Activated CD4-positive, alpha-beta T cell treated with anti-CD3 and anti-CD28 coated beads, Interleukin-2, amount 10 ng/mL, durations not matched to agents 24 days and 14 days (primary cell): ENCODE measurements at regions not wholly inside any gene's neighbourhood (a gene's known extent, or its start where the extent isn't known, plus 50 kb on each side); places are given as distances from the start of the nearest gene placed in this dataset.
A peak's percentile ranks its signal among the peaks of the same experiment; 100 is the strongest.
"Not testable (repeated sequence)": the region's sequence is repeated elsewhere in the genome, so short reads cannot be mapped to it uniquely, and the experiment has no call there.

Source experiments
- DNase-seq: peaks from one replicate; pipeline ENCODE4 v3.0.0; 2022
- H3K27ac Mint-ChIP-seq: one replicate; pipeline ENCODE4 v1.8.0; 2022; ENCODE audit warnings: mild to moderate bottlenecking, mixed read lengths
- H3K27me3 Mint-ChIP-seq: one replicate; pipeline ENCODE4 v1.8.0; 2022; ENCODE audit warnings: mixed read lengths
- H3K36me3 Mint-ChIP-seq: one replicate; pipeline ENCODE4 v1.8.0; 2022; ENCODE audit warnings: low read depth, mild to moderate bottlenecking, mixed read lengths
- H3K4me1 Mint-ChIP-seq: one replicate; pipeline ENCODE4 v1.8.0; 2021; ENCODE audit warnings: mixed read lengths
- H3K4me3 Mint-ChIP-seq: one replicate; pipeline ENCODE4 v1.8.0; 2022; ENCODE audit warnings: mild to moderate bottlenecking, moderate library complexity, mixed read lengths
- H3K9me3 Mint-ChIP-seq: one replicate; pipeline ENCODE4 v1.8.0; 2021; ENCODE audit warnings: mixed read lengths
- intact Hi-C: fragments of 100-400 bp; cut with micrococcal nuclease; formaldehyde crosslinking; loops from one replicate; pipeline ENCODE4 v1.15.1; 2023

- no peaks in the 10 kb centered on the region for H3K36me3 Mint-ChIP-seq
Observed at GRCh38 chr3:6739288-6739687, 121.6 kb upstream of the GRM7 start.

DNA sequence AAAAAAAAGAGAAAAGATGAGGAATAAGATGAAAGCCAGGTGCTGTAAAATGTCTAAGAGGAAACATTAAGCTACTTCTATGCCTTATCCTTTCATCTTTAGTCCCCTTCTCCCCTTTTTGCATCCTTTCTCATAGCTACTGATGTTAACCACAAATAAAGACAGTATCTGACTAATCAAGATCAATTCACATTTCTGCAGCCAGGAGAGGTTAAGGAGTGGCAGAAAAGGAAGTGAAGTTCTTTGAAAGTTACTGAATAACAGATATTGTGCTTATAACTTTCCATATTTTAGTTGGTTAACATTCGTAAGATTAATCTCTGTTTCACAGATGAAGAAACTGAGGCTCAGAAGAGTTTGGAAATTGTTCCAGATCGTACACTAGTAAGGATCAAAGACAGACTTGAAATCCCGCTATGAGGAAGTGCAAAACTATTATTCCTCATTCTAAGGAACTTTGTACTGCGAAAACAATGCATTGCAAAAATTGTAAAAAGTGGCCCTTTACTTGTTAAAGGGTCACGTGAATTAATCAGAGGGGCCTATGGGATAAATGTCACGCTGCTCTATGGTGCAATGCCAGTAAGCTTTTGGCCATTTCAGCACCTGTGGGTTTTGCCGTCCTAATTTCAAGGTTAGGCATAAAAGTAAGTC is 117.7 kb upstream of the GRM7 start:
- Mint-ChIP-seq H3K27me3 (no peaks in the 10 kb centered on the region), H3K27ac (no peak overlapping the region), H3K4me3 (no peak overlapping the region), H3K4me1 (no peaks in the 10 kb centered on the region), H3K36me3 (no peaks in the 10 kb centered on the region), H3K9me3 (no peaks in the 10 kb centered on the region)
- intact Hi-C loops, result no loop called here
- no peak for DNase-seq

More at GRCh38 chr3:6739288-6739687, 121.6 kb upstream of the GRM7 start:
- peaks cover 1% of the 10 kb centered on the region for H3K9me3 Mint-ChIP-seq
- H3K4me1 Mint-ChIP-seq, result no peaks in the 10 kb centered on the region
- no peaks in the 10 kb centered on the region for H3K27me3 Mint-ChIP-seq
- H3K4me3 Mint-ChIP-seq, result no peak overlapping the region
- intact Hi-C loops, result no loop called here
- H3K27ac Mint-ChIP-seq, result no peak overlapping the region
- no peak for DNase-seq

- Mint-ChIP-seq H3K36me3 (no peaks in the 10 kb centered on the region), H3K27ac (no peak overlapping the region)
Observed at GRCh38 chr3:6746443-6746842, 114.5 kb upstream of the GRM7 start.

GRCh38 chr3:6747017-6747416 is 113.9 kb upstream of the GRM7 start:
- Mint-ChIP-seq H3K27me3 (no peaks in the 10 kb centered on the region), H3K27ac (no peak overlapping the region), H3K9me3 (no peaks in the 10 kb centered on the region), H3K4me3 (no peak overlapping the region), H3K36me3 (no peaks in the 10 kb centered on the region), H3K4me1 (no peaks in the 10 kb centered on the region)
- DNase-seq, result no peak
- intact Hi-C loops, result no loop called here

More at GRCh38 chr3:6746443-6746842, 114.5 kb upstream of the GRM7 start:
- Mint-ChIP-seq H3K9me3 (no peaks in the 10 kb centered on the region), H3K4me3 (no peak overlapping the region), H3K27me3 (no peaks in the 10 kb centered on the region), H3K4me1 (no peaks in the 10 kb centered on the region)
- intact Hi-C loops, result no loop called here
- no peak for DNase-seq

- Mint-ChIP-seq H3K27ac (no peak overlapping the region), H3K4me3 (no peak overlapping the region), H3K4me1 (no peaks in the 10 kb centered on the region), H3K36me3 (no peaks in the 10 kb centered on the region), H3K9me3 (no peaks in the 10 kb centered on the region), H3K27me3 (no peaks in the 10 kb centered on the region)
- DNase-seq, result no peak
- intact Hi-C loops, result no loop called here
Observed at GRCh38 chr3:6750782-6751181, 110.1 kb upstream of the GRM7 start.

DNA sequence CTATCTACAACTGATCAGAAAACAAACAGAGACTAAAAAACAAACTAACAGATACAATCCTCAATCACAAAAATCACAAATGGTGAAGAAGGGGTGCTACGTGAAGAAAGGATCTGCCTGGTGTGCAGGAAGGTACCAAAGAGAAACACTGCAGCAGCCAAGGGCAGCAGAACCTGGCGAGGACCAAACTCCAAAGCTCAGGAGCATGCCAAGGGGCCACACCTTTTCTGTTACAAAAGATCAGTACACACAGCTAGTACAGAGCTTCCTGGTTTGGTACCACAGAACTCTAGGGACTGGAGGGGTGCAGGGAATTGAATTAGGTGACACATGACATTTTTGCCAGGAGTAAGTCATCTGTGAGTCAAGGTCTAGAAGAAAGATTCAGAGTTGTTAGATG is 107.4 kb upstream of the GRM7 start:
- H3K9me3 Mint-ChIP-seq, result peaks cover 3% of the 10 kb centered on the region
- H3K27ac Mint-ChIP-seq, result no peak overlapping the region
- no peak for DNase-seq
- no peaks in the 10 kb centered on the region for H3K36me3 Mint-ChIP-seq
- no peaks in the 10 kb centered on the region for H3K4me1 Mint-ChIP-seq
- H3K27me3 Mint-ChIP-seq, result no peaks in the 10 kb centered on the region
- H3K4me3 Mint-ChIP-seq, result no peak overlapping the region
- intact Hi-C loops, result no loop called here

DNA sequence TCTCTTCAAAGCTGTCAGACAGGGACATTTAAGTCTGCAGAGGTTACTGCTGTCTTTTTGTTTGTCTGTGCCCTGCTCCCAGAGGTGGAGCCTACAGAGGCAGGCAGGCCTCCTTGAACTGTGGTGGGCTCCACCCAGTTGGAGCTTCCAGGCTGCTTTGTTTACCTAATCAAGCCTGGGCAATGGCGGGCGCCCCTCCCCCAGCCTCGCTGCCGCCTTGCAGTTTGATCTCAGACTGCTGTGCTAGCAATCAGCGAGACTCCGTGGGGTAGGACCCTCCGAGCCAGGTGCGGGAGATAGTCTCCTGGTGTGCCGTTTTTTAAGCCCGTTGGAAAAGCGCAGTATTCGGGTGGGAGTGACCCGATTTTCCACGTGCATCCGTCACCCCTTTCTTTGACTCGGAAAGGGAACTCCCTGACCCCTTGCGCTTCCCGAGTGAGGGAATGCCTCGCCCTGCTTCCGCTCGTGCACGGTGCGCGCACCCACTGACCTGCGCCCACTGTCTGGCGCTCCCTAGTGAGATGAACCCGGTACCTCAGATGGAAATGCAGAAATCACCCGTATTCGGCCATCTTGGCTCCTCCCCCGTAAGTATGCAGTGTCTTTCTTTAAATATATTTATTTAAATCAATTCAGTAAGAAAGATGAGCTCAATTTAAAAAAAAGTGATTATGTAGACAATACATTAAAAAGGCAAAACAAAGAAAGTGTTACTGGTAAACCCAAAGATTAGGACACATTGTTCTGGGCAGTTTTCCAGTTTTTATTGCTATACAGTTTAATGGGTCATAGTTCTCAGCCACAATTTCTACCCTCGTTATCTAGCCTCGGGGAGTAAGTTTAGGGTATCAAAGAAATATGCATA is 91.2 kb upstream of the GRM7 start:
- H3K27me3 Mint-ChIP-seq, DNase-seq, H3K27ac Mint-ChIP-seq, H3K4me1 Mint-ChIP-seq, intact Hi-C loops, H3K9me3 Mint-ChIP-seq, H3K4me3 Mint-ChIP-seq, H3K36me3 Mint-ChIP-seq: not testable (repeated sequence)

DNA sequence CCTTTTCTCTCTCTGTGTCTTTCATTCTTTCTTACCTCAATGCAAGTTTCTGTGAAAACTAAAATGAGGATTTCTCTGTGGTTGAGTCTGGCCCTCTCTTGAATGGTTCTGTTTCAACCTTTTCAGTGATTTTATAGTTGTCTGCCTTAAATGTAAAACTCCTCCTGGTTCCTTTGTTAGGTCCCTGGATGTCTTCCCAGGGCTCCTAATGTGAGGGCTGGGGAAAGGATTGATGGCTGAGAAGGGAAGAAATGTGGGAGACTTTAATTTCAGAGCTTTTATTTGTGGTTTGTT is 90.6 kb upstream of the GRM7 start:
- no peak overlapping the region for H3K4me3 Mint-ChIP-seq
- no peaks in the 10 kb centered on the region for H3K36me3 Mint-ChIP-seq
- H3K9me3 Mint-ChIP-seq, result no peaks in the 10 kb centered on the region
- H3K4me1 Mint-ChIP-seq, result no peaks in the 10 kb centered on the region
- intact Hi-C loops, result no loop called here
- DNase-seq, result no peak
- H3K27ac Mint-ChIP-seq, result no peak overlapping the region
- no peaks in the 10 kb centered on the region for H3K27me3 Mint-ChIP-seq

DNA sequence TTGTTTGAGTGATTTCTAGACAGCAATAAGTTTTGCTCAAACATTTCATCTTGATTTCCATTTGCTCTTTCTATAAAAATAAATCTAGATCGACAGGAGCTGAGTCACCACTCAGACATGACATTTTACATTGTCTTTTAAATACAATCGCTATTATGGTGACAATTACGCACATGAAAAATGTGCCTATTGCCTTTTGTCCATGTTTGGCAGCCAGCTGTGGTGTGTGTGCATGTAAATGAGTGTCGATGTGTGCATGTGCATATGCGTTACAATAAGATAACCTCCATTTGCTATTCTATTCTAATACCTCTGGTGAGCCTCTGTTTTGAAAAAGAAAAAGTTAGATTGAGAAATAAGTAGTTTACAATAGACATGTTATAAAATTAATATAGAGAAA is 89.7 kb upstream of the GRM7 start:
- no peak for DNase-seq
- H3K4me3 Mint-ChIP-seq, result no peak overlapping the region
- H3K27me3 Mint-ChIP-seq, result no peaks in the 10 kb centered on the region
- intact Hi-C loops, result no loop called here
- H3K36me3 Mint-ChIP-seq, result no peaks in the 10 kb centered on the region
- H3K9me3 Mint-ChIP-seq, result no peaks in the 10 kb centered on the region
- no peaks in the 10 kb centered on the region for H3K4me1 Mint-ChIP-seq
- H3K27ac Mint-ChIP-seq, result no peak overlapping the region

GRCh38 chr3:6779140-6779539 is 81.8 kb upstream of the GRM7 start:
- no peak overlapping the region for H3K4me3 Mint-ChIP-seq
- no peaks in the 10 kb centered on the region for H3K36me3 Mint-ChIP-seq
- no peaks in the 10 kb centered on the region for H3K4me1 Mint-ChIP-seq
- peaks cover 3% of the 10 kb centered on the region for H3K9me3 Mint-ChIP-seq
- no peak for DNase-seq
- intact Hi-C loops, result no loop called here
- H3K27ac Mint-ChIP-seq, result no peak overlapping the region
- no peaks in the 10 kb centered on the region for H3K27me3 Mint-ChIP-seq

GRCh38 chr3:6781092-6781491 is 79.8 kb upstream of the GRM7 start:
- no peaks in the 10 kb centered on the region for H3K4me1 Mint-ChIP-seq
- DNase-seq, result no peak
- no peak overlapping the region for H3K27ac Mint-ChIP-seq
- H3K4me3 Mint-ChIP-seq, result no peak overlapping the region
- intact Hi-C loops, result no loop called here
- H3K36me3 Mint-ChIP-seq, result no peaks in the 10 kb centered on the region
- H3K27me3 Mint-ChIP-seq, result no peaks in the 10 kb centered on the region
- peaks cover 3% of the 10 kb centered on the region for H3K9me3 Mint-ChIP-seq

GRCh38 chr3:6785726-6786125 is 75.2 kb upstream of the GRM7 start:
- H3K9me3 Mint-ChIP-seq, result no peaks in the 10 kb centered on the region
- no peak for DNase-seq
- no peak overlapping the region for H3K4me3 Mint-ChIP-seq
- no peaks in the 10 kb centered on the region for H3K27me3 Mint-ChIP-seq
- intact Hi-C loops, result no loop called here
- no peaks in the 10 kb centered on the region for H3K36me3 Mint-ChIP-seq
- no peak overlapping the region for H3K27ac Mint-ChIP-seq
- H3K4me1 Mint-ChIP-seq, result no peaks in the 10 kb centered on the region

GRCh38 chr3:6791161-6791560 is 69.8 kb upstream of the GRM7 start:
- H3K9me3 Mint-ChIP-seq, result no peaks in the 10 kb centered on the region
- no peak overlapping the region for H3K27ac Mint-ChIP-seq
- no peaks in the 10 kb centered on the region for H3K4me1 Mint-ChIP-seq

GRCh38 chr3:6799264-6799915 is 61.5 kb upstream of the GRM7 start:
- no peaks in the 10 kb centered on the region for H3K36me3 Mint-ChIP-seq
- no peaks in the 10 kb centered on the region for H3K27me3 Mint-ChIP-seq
- peak; percentile 74 for DNase-seq
- H3K9me3 Mint-ChIP-seq, result no peaks in the 10 kb centered on the region
- H3K4me1 Mint-ChIP-seq, result no peaks in the 10 kb centered on the region
- intact Hi-C loops, result loop anchor here (5.0 kb wide), 1 partner anchor 1372 kb away; no protein-coding TSS in a partner anchor
- no peak overlapping the region for H3K27ac Mint-ChIP-seq
- no peak overlapping the region for H3K4me3 Mint-ChIP-seq

More at GRCh38 chr3:6791161-6791560, 69.8 kb upstream of the GRM7 start:
- Mint-ChIP-seq H3K27me3 (no peaks in the 10 kb centered on the region), H3K36me3 (no peaks in the 10 kb centered on the region), H3K4me3 (no peak overlapping the region)
- no peak for DNase-seq
- intact Hi-C loops, result no loop called here
